Activated T-helper 17 cell treated with anti-CD3 and anti-CD28 coated beads, Interleukin-2, amount 50 U/mL, for 72 hours (primary cell): ENCODE measurements at regions not wholly inside any gene's neighbourhood (a gene's known extent, or its start where the extent isn't known, plus 50 kb on each side); places are given as distances from the start of the nearest gene placed in this dataset.

ENCODE experiments used
- ATAC-seq: fragments of 150-1000 bp; cut with Tn5 transposase; replicated peaks from 2 replicates; pipeline ENCODE4 v1.10.0; 2021; ENCODE audit warnings: mild to moderate bottlenecking, moderate library complexity
- H3K27ac Mint-ChIP-seq: one replicate; pipeline ENCODE4 v1.8.0; 2022; ENCODE audit warnings: mixed read lengths
- H3K27me3 Mint-ChIP-seq: one replicate; pipeline ENCODE4 v1.8.0; 2022; ENCODE audit warnings: mixed read lengths
- H3K36me3 Mint-ChIP-seq: one replicate; pipeline ENCODE4 v1.8.0; 2022; ENCODE audit warnings: low read depth, mild to moderate bottlenecking, mixed read lengths
- H3K4me1 Mint-ChIP-seq: one replicate; pipeline ENCODE4 v1.8.0; 2022; ENCODE audit warnings: mixed read lengths
- H3K4me3 Mint-ChIP-seq: one replicate; pipeline ENCODE4 v1.8.0; 2022; ENCODE audit warnings: mild to moderate bottlenecking, mixed read lengths
- H3K9me3 Mint-ChIP-seq: one replicate; pipeline ENCODE4 v1.8.0; 2022; ENCODE audit warnings: mixed read lengths

GRCh38 chr21:28788030-28788429 lies 204.6 kb downstream of the LTN1 start:
- no peaks in the 10 kb centered on the region for H3K4me1 Mint-ChIP-seq
- no peak for ATAC-seq
- H3K36me3 Mint-ChIP-seq = peaks cover 11% of the 10 kb centered on the region
- no peak overlapping the region for H3K4me3 Mint-ChIP-seq
- H3K9me3 Mint-ChIP-seq = peaks cover 8% of the 10 kb centered on the region
- no peaks in the 10 kb centered on the region for H3K27me3 Mint-ChIP-seq
- no peak overlapping the region for H3K27ac Mint-ChIP-seq

- Mint-ChIP-seq H3K27me3 (no peaks in the 10 kb centered on the region), H3K36me3 (peaks cover 11% of the 10 kb centered on the region), H3K27ac (no peak overlapping the region), H3K9me3 (peaks cover 12% of the 10 kb centered on the region), H3K4me3 (no peak overlapping the region), H3K4me1 (no peaks in the 10 kb centered on the region)
- no peak for ATAC-seq
Observed at GRCh38 chr21:28783641-28784185, 209.0 kb downstream of the LTN1 start.

- Mint-ChIP-seq H3K36me3 (peaks cover 11% of the 10 kb centered on the region), H3K9me3 (peaks cover 12% of the 10 kb centered on the region), H3K27ac (no peak overlapping the region), H3K27me3 (no peaks in the 10 kb centered on the region), H3K4me1 (no peaks in the 10 kb centered on the region), H3K4me3 (no peak overlapping the region)
- ATAC-seq = peak; percentile 34
Observed at GRCh38 chr21:28781602-28782276, 210.9 kb downstream of the LTN1 start.

GRCh38 chr21:28779914-28780313 lies 212.8 kb downstream of the LTN1 start:
- Mint-ChIP-seq H3K4me3 (no peak overlapping the region), H3K27ac (no peak overlapping the region), H3K4me1 (peaks cover 17% of the 10 kb centered on the region), H3K27me3 (no peaks in the 10 kb centered on the region), H3K36me3 (peaks cover 9% of the 10 kb centered on the region), H3K9me3 (peaks cover 15% of the 10 kb centered on the region)
- no peak for ATAC-seq

- peaks cover 18% of the 10 kb centered on the region for H3K4me1 Mint-ChIP-seq
- H3K27me3 Mint-ChIP-seq = no peaks in the 10 kb centered on the region
- peak; percentile 92 for ATAC-seq
- H3K9me3 Mint-ChIP-seq = peaks cover 12% of the 10 kb centered on the region
- H3K27ac Mint-ChIP-seq = no peak overlapping the region
- peaks cover 7% of the 10 kb centered on the region for H3K36me3 Mint-ChIP-seq
- H3K4me3 Mint-ChIP-seq = peak overlapping the region; percentile 50
Observed at GRCh38 chr21:28776251-28776650, 216.4 kb downstream of the LTN1 start.

- Mint-ChIP-seq H3K36me3 (peaks cover 7% of the 10 kb centered on the region), H3K4me3 (peak overlapping the region; percentile 50), H3K9me3 (peaks cover 13% of the 10 kb centered on the region), H3K4me1 (peaks cover 28% of the 10 kb centered on the region), H3K27me3 (no peaks in the 10 kb centered on the region), H3K27ac (peak overlapping the region; percentile 67)
- peak; percentile 66 for ATAC-seq
Observed at GRCh38 chr21:28775071-28775470, 217.6 kb downstream of the LTN1 start.

GRCh38 chr21:28773036-28773435 lies 219.6 kb downstream of the LTN1 start:
- Mint-ChIP-seq H3K4me3 (no peak overlapping the region), H3K4me1 (peaks cover 33% of the 10 kb centered on the region), H3K36me3 (peaks cover 7% of the 10 kb centered on the region), H3K9me3 (peaks cover 13% of the 10 kb centered on the region), H3K27ac (no peak overlapping the region), H3K27me3 (no peaks in the 10 kb centered on the region)
- ATAC-seq = no peak

- ATAC-seq = peak; percentile 3
- H3K4me3 Mint-ChIP-seq = no peak overlapping the region
- H3K9me3 Mint-ChIP-seq = peaks cover 13% of the 10 kb centered on the region
- no peaks in the 10 kb centered on the region for H3K27me3 Mint-ChIP-seq
- H3K36me3 Mint-ChIP-seq = peaks cover 7% of the 10 kb centered on the region
- H3K27ac Mint-ChIP-seq = peak overlapping the region; percentile 59
- H3K4me1 Mint-ChIP-seq = peaks cover 37% of the 10 kb centered on the region
Observed at GRCh38 chr21:28771790-28772501, 220.7 kb downstream of the LTN1 start.

GRCh38 chr21:28770867-28771661 lies 221.6 kb downstream of the LTN1 start:
- peak overlapping the region; percentile 59 for H3K27ac Mint-ChIP-seq
- H3K4me1 Mint-ChIP-seq = peaks cover 36% of the 10 kb centered on the region
- H3K4me3 Mint-ChIP-seq = no peak overlapping the region

GRCh38 chr21:28769683-28770082 lies 223.0 kb downstream of the LTN1 start:
- peaks cover 23% of the 10 kb centered on the region for H3K4me1 Mint-ChIP-seq
- no peak overlapping the region for H3K27ac Mint-ChIP-seq
- H3K36me3 Mint-ChIP-seq = no peaks in the 10 kb centered on the region
- peak; percentile 55 for ATAC-seq
- H3K4me3 Mint-ChIP-seq = no peak overlapping the region
- peaks cover 4% of the 10 kb centered on the region for H3K9me3 Mint-ChIP-seq
- H3K27me3 Mint-ChIP-seq = no peaks in the 10 kb centered on the region

More at GRCh38 chr21:28770867-28771661, 221.6 kb downstream of the LTN1 start:
- Mint-ChIP-seq H3K36me3 (peaks cover 7% of the 10 kb centered on the region), H3K9me3 (peaks cover 13% of the 10 kb centered on the region), H3K27me3 (no peaks in the 10 kb centered on the region)
- ATAC-seq = no peak

- no peak for ATAC-seq
- no peaks in the 10 kb centered on the region for H3K27me3 Mint-ChIP-seq
- no peaks in the 10 kb centered on the region for H3K36me3 Mint-ChIP-seq
- no peak overlapping the region for H3K4me3 Mint-ChIP-seq
- peaks cover 4% of the 10 kb centered on the region for H3K9me3 Mint-ChIP-seq
- peak overlapping the region; percentile 59 for H3K27ac Mint-ChIP-seq
- H3K4me1 Mint-ChIP-seq = peaks cover 23% of the 10 kb centered on the region
Observed at GRCh38 chr21:28768753-28769152, 223.9 kb downstream of the LTN1 start.

- Mint-ChIP-seq H3K27ac (peak overlapping the region; percentile 59), H3K4me1 (peaks cover 23% of the 10 kb centered on the region), H3K36me3 (no peaks in the 10 kb centered on the region), H3K4me3 (no peak overlapping the region), H3K27me3 (no peaks in the 10 kb centered on the region), H3K9me3 (peaks cover 4% of the 10 kb centered on the region)
- peak; percentile 91 for ATAC-seq
Observed at GRCh38 chr21:28767523-28767922, 225.2 kb downstream of the LTN1 start.

- no peak for ATAC-seq
- Mint-ChIP-seq H3K4me1 (peaks cover 11% of the 10 kb centered on the region), H3K27me3 (no peaks in the 10 kb centered on the region), H3K9me3 (no peaks in the 10 kb centered on the region), H3K4me3 (no peak overlapping the region), H3K27ac (no peak overlapping the region), H3K36me3 (no peaks in the 10 kb centered on the region)
Observed at GRCh38 chr21:28763809-28764418, 228.8 kb downstream of the LTN1 start.

- ATAC-seq = no peak
- Mint-ChIP-seq H3K27ac (no peak overlapping the region), H3K4me3 (no peak overlapping the region), H3K9me3 (no peaks in the 10 kb centered on the region), H3K4me1 (peaks cover 6% of the 10 kb centered on the region), H3K36me3 (no peaks in the 10 kb centered on the region), H3K27me3 (no peaks in the 10 kb centered on the region)
Observed at GRCh38 chr21:28762357-28762735, 230.3 kb downstream of the LTN1 start.
